Keratinocyte (primary cell): ENCODE measurements at regions not wholly inside any gene's neighbourhood (a gene's known extent, or its start where the extent isn't known, plus 50 kb on each side); places are given as distances from the start of the nearest gene placed in this dataset.

ENCODE experiments used
- DNase-seq: peaks from one replicate; pipeline ENCODE4 v3.0.0-alpha.2; 2011; ENCODE audit warnings: low read depth, missing footprints, low spot score
- FAIRE-seq: peaks from 2 replicates; lab custom pipeline; 2011; peaks lifted over from hg19 to GRCh38; lab: Jason Lieb, UNC
- H2AFZ ChIP-seq: 2 replicates; pipeline ENCODE4 v1.6.0; 2012; ENCODE audit warnings: low read length, control low read depth, inconsistent platforms; ENCODE audit not compliant: control insufficient read depth
- H3K27ac ChIP-seq: 2 replicates; pipeline ENCODE4 v1.5.1; 2011; ENCODE audit warnings: low read length; ENCODE audit not compliant: control insufficient read depth, insufficient read depth
- H3K27me3 ChIP-seq: 3 replicates; pipeline ENCODE4 v1.6.0; 2011; ENCODE audit warnings: low read length; ENCODE audit not compliant: control insufficient read depth, insufficient read depth; ENCODE audit errors: extremely low read depth
- H3K36me3 ChIP-seq, 2 experiments: 2 replicates in 1 of 2; 3 replicates in 1 of 2; pipeline ENCODE4 v1.5.1; 2011; ENCODE audit warnings: low read length in 2 of 2, mild to moderate bottlenecking in 1 of 2; ENCODE audit not compliant: control insufficient read depth in 2 of 2, insufficient read depth in 2 of 2; ENCODE audit errors: extremely low read depth in 1 of 2
- H3K4me1 ChIP-seq: 3 replicates; pipeline ENCODE4 v1.5.1; 2011; ENCODE audit warnings: low read length; ENCODE audit not compliant: control insufficient read depth, insufficient read depth; ENCODE audit errors: extremely low read depth
- H3K4me2 ChIP-seq: 3 replicates; pipeline ENCODE4 v1.6.0; 2011; ENCODE audit warnings: low read depth, low read length; ENCODE audit not compliant: control insufficient read depth, insufficient read depth; ENCODE audit errors: extremely low read depth
- H3K4me3 ChIP-seq, 3 experiments: fragments of 200-600 bp in 1 of 3; sonication (generic) in 1 of 3; 2 replicates in 2 of 3; 3 replicates in 1 of 3; pipeline ENCODE4 v1.5.1; 2011 to 2016; ENCODE audit warnings: low read length in 3 of 3, mild to moderate bottlenecking in 3 of 3, control low read depth in 2 of 3, inconsistent platforms in 1 of 3, low read depth in 1 of 3, mixed read lengths in 1 of 3, mixed run types in 1 of 3, moderate library complexity in 1 of 3; ENCODE audit not compliant: control insufficient read depth in 2 of 3, insufficient read depth in 2 of 3; ENCODE audit errors: extremely low read depth in 1 of 3
- H3K79me2 ChIP-seq: 2 replicates; pipeline ENCODE4 v1.6.0; 2012; ENCODE audit warnings: low read length; ENCODE audit not compliant: control insufficient read depth, insufficient read depth
- H3K9ac ChIP-seq: 3 replicates; pipeline ENCODE4 v1.6.0; 2011; ENCODE audit warnings: low read length; ENCODE audit not compliant: control insufficient read depth, insufficient read depth; ENCODE audit errors: extremely low read depth
- H3K9me1 ChIP-seq: 3 replicates; pipeline ENCODE4 v1.6.0; 2011; ENCODE audit warnings: low read length; ENCODE audit not compliant: control insufficient read depth, insufficient read depth; ENCODE audit errors: extremely low read depth
- H3K9me3 ChIP-seq: 2 replicates; pipeline ENCODE4 v1.5.1; 2012; ENCODE audit warnings: low read depth, low read length; ENCODE audit not compliant: control insufficient read depth
- H4K20me1 ChIP-seq: 3 replicates; pipeline ENCODE4 v1.6.0; 2011; ENCODE audit warnings: low read length; ENCODE audit not compliant: control insufficient read depth, insufficient read depth; ENCODE audit errors: extremely low read depth
- CTCF ChIP-seq, 3 experiments: IDR thresholded peaks in 1 of 3; conservative IDR thresholded peaks in 1 of 3; optimal IDR thresholded peaks in 1 of 3; 2 replicates in 2 of 3; 3 replicates in 1 of 3; pipeline versions ENCODE3 to v1.5.1; 2011; ENCODE audit warnings: low read length in 3 of 3, mild to moderate bottlenecking in 3 of 3, moderate library complexity in 2 of 3, control low read depth in 1 of 3, inconsistent platforms in 1 of 3; ENCODE audit not compliant: insufficient read depth in 2 of 3; ENCODE audit errors: extremely low read depth in 1 of 3
- EZH2 ChIP-seq: IDR thresholded peaks from one replicate; pipeline ENCODE4 v1.6.1; 2012; ENCODE audit warnings: inconsistent platforms, mild to moderate bottlenecking, low read length, moderate library complexity
- dilution Hi-C: fragments of 300-500 bp; cut with MboI; formaldehyde crosslinking; loops from one replicate; pipeline ENCODE4 v1.7.0; 2020; ENCODE audit warnings: low sequenced_read_pairs; ENCODE audit not compliant: extremely low pct_ligation_motif_present

GRCh38 chr17:72176951-72177660 lies 56.3 kb downstream of the SOX9 start:
- Histone ChIP-seq H3K27ac (no peak overlapping the region), H2AFZ (no peak overlapping the region), H3K9me3 (no peaks in the 10 kb centered on the region), H3K4me1 (no peaks in the 10 kb centered on the region), H3K4me3 (no peak overlapping the region), H3K36me3 (no peaks in the 10 kb centered on the region), H3K9ac (no peak overlapping the region), H3K4me2 (no peak overlapping the region), H4K20me1 (no peaks in the 10 kb centered on the region), H3K9me1 (no peaks in the 10 kb centered on the region), H3K79me2 (no peaks in the 10 kb centered on the region), H3K27me3 (peaks cover 18% of the 10 kb centered on the region)
- TF ChIP-seq EZH2 = no peak
- TF ChIP-seq CTCF (optimal IDR thresholded peaks at IDR 0.05 in 1 of 3, IDR thresholded peaks at IDR 0.05 in 1 of 3, conservative IDR thresholded peaks at IDR 0.05 in 1 of 3; ENCODE audit: extremely low read depth in 1 of 3, insufficient read depth in 2 of 3, low read length in 3 of 3) = no peak
- FAIRE-seq (no peak), DNase-seq (no peak)
- dilution Hi-C loops = no loop called here

GRCh38 chr17:72177738-72178137 lies 56.9 kb downstream of the SOX9 start:
- no peak for FAIRE-seq
- no peak overlapping the region for H3K9ac ChIP-seq
- H3K36me3 ChIP-seq = no peaks in the 10 kb centered on the region
- H3K4me3 ChIP-seq = no peak overlapping the region
- H3K27me3 ChIP-seq = peaks cover 22% of the 10 kb centered on the region
- dilution Hi-C loops = no loop called here
- H3K9me3 ChIP-seq = no peaks in the 10 kb centered on the region
- H3K79me2 ChIP-seq = no peaks in the 10 kb centered on the region
- H4K20me1 ChIP-seq = no peaks in the 10 kb centered on the region
- TF ChIP-seq CTCF (optimal IDR thresholded peaks at IDR 0.05 in 1 of 3, IDR thresholded peaks at IDR 0.05 in 1 of 3, conservative IDR thresholded peaks at IDR 0.05 in 1 of 3; ENCODE audit: extremely low read depth in 1 of 3, insufficient read depth in 2 of 3, low read length in 3 of 3) (no peak), EZH2 (no peak)
- no peaks in the 10 kb centered on the region for H3K4me1 ChIP-seq
- no peak overlapping the region for H3K27ac ChIP-seq
- DNase-seq = no peak
- no peak overlapping the region for H2AFZ ChIP-seq
- no peak overlapping the region for H3K4me2 ChIP-seq
- H3K9me1 ChIP-seq = no peaks in the 10 kb centered on the region
